HUES64 (cell line): ENCODE measurements at regions not wholly inside any gene's neighbourhood (a gene's known extent, or its start where the extent isn't known, plus 50 kb on each side); places are given as distances from the start of the nearest gene placed in this dataset.
"Not testable (repeated sequence)": the region's sequence is repeated elsewhere in the genome, so short reads cannot be mapped to it uniquely, and the experiment has no call there.

Experiments used
- H3K27ac ChIP-seq: 2 replicates; pipeline ENCODE4 v1.7.0; 2013; ENCODE audit warnings: low read depth, low read length, inconsistent platforms
- H3K27me3 ChIP-seq: 2 replicates; pipeline ENCODE4 v1.6.1; 2013; ENCODE audit warnings: mild to moderate bottlenecking, low read length; ENCODE audit not compliant: insufficient read depth
- H3K36me3 ChIP-seq: 2 replicates; pipeline ENCODE4 v1.6.1; 2013; ENCODE audit warnings: mild to moderate bottlenecking, low read length; ENCODE audit not compliant: insufficient read depth
- H3K4me1 ChIP-seq: 2 replicates; pipeline ENCODE4 v1.6.1; 2013; ENCODE audit warnings: mild to moderate bottlenecking, low read length, moderate library complexity; ENCODE audit not compliant: insufficient read depth
- H3K4me3 ChIP-seq: 2 replicates; pipeline ENCODE4 v1.5.1; 2013; ENCODE audit warnings: mild to moderate bottlenecking, low read length, moderate library complexity
- H3K9ac ChIP-seq: 2 replicates; pipeline ENCODE4 v1.6.1; 2013; ENCODE audit warnings: mild to moderate bottlenecking, low read depth, low read length
- H3K9me3 ChIP-seq: 2 replicates; pipeline ENCODE4 v1.6.1; 2013; ENCODE audit warnings: low read depth, low read length; ENCODE audit not compliant: insufficient read depth
- WGBS: fragments of 150-250, 120-280 bp; methylation state at CpG from one replicate; pipeline ENCODE4 v1.1.7; 2013; ENCODE audit warnings: missing lambda C conversion rate; 5-methylcytosine and 5-hydroxymethylcytosine counted together

DNA sequence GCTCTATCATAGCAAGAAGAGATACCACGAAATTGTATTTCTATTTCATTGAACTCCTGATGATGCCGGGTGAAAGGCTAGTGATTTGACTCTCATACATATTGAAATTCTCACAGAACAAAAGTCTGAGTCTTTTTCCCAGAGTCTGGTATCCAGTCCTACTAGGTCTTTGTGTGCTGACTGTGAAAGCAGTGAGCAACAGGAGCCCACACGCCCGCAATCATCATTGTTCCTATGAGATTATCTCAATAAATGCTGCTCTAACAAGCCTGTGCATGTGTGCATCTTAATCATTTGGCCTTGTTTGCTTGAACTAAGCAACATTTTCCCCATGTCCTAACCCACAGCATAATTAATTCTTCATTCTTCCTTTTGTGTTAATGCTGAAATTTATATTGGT lies 1466.0 kb downstream of the CDH11 start:
- WGBS = 92% methylated on average over 4 of the region's 4 CpGs
- no peaks in the 10 kb centered on the region for H3K4me1 ChIP-seq
- no peaks in the 10 kb centered on the region for H3K9me3 ChIP-seq

GRCh38 chr16:63653044-63653839 lies 1468.6 kb downstream of the CDH11 start:
- 91% methylated on average over 6 of the region's 6 CpGs for WGBS
- no peak overlapping the region for H3K9ac ChIP-seq
- H3K27ac ChIP-seq = no peak overlapping the region
- H3K4me3 ChIP-seq = no peak overlapping the region
- no peaks in the 10 kb centered on the region for H3K4me1 ChIP-seq
- H3K9me3 ChIP-seq = no peaks in the 10 kb centered on the region
- H3K36me3 ChIP-seq = no peaks in the 10 kb centered on the region
- no peaks in the 10 kb centered on the region for H3K27me3 ChIP-seq

More for the DNA sequence above, 1466.0 kb downstream of the CDH11 start:
- Histone ChIP-seq H3K27me3 (no peaks in the 10 kb centered on the region), H3K36me3 (no peaks in the 10 kb centered on the region), H3K4me3 (no peak overlapping the region), H3K9ac (no peak overlapping the region), H3K27ac (no peak overlapping the region)

DNA sequence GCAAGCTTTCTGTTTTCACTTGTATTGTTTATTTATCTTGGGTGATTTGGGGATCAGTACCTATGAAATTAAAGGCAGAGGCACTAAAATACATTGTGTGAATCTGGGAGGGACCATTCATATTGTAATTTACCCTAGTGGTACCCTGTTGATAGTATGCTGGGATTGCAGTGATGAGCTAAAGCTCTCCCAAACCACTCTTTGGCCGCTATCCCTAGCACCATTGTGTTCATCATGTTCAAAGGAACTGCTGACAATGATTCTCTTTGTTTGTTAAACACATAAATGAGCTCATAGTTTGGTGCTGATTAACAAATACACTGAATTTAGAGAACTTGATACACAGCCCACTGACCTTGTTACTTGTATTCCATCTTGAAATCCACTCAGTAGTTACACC lies 1469.8 kb downstream of the CDH11 start:
- Histone ChIP-seq H3K9me3 (no peaks in the 10 kb centered on the region), H3K4me3 (no peak overlapping the region), H3K27me3 (no peaks in the 10 kb centered on the region), H3K36me3 (no peaks in the 10 kb centered on the region), H3K27ac (no peak overlapping the region), H3K9ac (no peak overlapping the region), H3K4me1 (no peaks in the 10 kb centered on the region)
- whole genome bisulfite sequencing = no CpG with 5 or more reads among the region's 1 CpG

DNA sequence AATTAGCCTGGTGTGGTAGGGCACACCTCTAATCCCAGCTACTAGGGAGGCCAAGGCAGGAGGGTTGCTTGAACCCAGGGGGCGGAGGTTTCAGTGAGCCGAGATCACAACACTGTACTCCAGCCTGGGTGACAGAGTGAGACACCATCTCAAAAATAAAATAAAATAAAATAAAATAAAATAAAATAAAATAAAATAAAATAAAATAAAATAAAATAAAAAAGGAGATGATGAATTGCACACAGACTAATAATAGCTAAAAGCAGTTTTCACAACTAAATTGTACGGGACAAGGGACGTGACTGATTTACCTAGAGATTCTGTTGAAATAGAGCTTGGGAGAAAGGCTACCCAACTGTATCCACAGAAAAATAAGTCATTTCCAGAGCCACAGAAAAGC lies 1471.3 kb downstream of the CDH11 start:
- Histone ChIP-seq H3K9ac (no peak overlapping the region), H3K4me3 (no peak overlapping the region)
- WGBS = 95% methylated on average over 2 of the region's 4 CpGs

DNA sequence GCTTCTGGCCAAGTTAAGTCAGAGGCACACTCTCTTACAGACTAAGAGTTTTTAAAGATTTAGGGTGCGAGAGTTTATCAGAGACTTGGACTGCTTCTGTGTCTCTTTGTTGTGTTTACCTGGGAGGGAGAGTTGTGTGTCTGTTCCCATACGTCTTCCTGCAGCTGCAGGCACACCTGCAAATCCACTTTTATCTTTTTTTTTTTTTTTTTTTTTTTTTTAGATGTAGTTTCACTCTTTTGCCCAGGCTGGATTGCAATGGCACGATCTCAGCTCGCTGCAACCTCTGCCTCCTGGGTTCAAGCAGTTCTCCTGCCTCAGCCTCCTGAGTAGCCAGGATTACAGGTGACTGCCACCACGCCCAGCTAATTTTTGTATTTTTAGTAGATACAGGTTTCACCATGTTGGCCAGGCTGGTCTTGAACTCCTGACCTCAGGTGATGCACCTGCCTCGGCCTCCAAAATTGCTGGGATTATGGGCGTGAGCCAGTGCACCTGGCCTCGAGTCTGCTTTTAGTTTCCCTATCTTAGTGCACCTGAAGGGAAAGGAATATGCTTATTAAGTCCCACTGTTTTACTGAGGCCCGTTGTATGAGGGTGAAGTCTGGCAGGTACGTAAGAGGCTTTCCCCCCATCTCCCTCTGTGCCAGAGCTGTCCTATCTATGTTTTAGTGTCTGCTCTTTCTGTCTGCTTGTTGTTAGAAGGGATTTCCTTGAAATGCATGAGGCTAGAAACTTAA lies 1488.0 kb downstream of the CDH11 start:
- not testable (repeated sequence) for H3K27ac ChIP-seq, H3K9me3 ChIP-seq, H3K36me3 ChIP-seq, H3K9ac ChIP-seq, H3K27me3 ChIP-seq, H3K4me3 ChIP-seq, H3K4me1 ChIP-seq
- WGBS = 95% methylated on average over 10 of the region's 10 CpGs

More for the DNA sequence above, 1471.3 kb downstream of the CDH11 start:
- H3K9me3 ChIP-seq = no peaks in the 10 kb centered on the region
- no peak overlapping the region for H3K27ac ChIP-seq
- H3K36me3 ChIP-seq = no peaks in the 10 kb centered on the region
- no peaks in the 10 kb centered on the region for H3K27me3 ChIP-seq
- no peaks in the 10 kb centered on the region for H3K4me1 ChIP-seq

- H3K27ac ChIP-seq = no peak overlapping the region
- H3K27me3 ChIP-seq = no peaks in the 10 kb centered on the region
- H3K36me3 ChIP-seq = no peaks in the 10 kb centered on the region
- H3K9me3 ChIP-seq = 0 out of 2 replicates have a peak, but pooled peaks cover 3% of the 10 kb centered on the region
- H3K4me3 ChIP-seq = no peak overlapping the region
- no peak overlapping the region for H3K9ac ChIP-seq
- peaks cover 22% of the 10 kb centered on the region for H3K4me1 ChIP-seq
These were observed 1492.6 kb downstream of the CDH11 start for GRCh38 chr16:63629272-63629671.

- H3K4me3 ChIP-seq = no peak overlapping the region
- no peak overlapping the region for H3K9ac ChIP-seq
- H3K27ac ChIP-seq = peak overlapping the region; percentile 61; the same call in 1 of the 2 replicates
- H3K4me1 ChIP-seq = peaks cover 23% of the 10 kb centered on the region
- H3K9me3 ChIP-seq = 0 out of 2 replicates have a peak, but pooled peaks cover 3% of the 10 kb centered on the region
- H3K27me3 ChIP-seq = no peaks in the 10 kb centered on the region
- H3K36me3 ChIP-seq = no peaks in the 10 kb centered on the region
These were observed 1493.1 kb downstream of the CDH11 start for GRCh38 chr16:63628812-63629211.

DNA sequence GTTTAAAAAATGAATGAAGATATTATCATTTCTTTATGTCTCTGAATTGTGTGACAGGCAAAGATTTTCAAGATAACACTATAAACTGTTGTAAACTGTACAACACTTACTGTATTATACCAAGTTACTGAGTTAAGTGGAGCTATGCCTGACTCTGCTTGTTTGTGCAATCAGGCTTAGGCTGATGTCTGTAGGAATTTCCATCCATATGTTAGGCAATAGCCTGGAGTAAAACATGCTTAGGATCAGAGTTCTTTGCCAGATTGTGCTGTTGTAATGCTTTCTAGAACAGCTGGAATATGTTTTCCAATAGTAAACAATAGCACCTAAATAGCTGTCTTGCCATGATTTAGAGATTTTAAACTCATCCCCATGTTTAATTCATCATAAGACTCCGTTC lies 1496.7 kb downstream of the CDH11 start:
- Histone ChIP-seq H3K27me3 (no peaks in the 10 kb centered on the region), H3K4me3 (no peak overlapping the region), H3K4me1 (peaks cover 23% of the 10 kb centered on the region), H3K27ac (no peak overlapping the region), H3K9ac (no peak overlapping the region), H3K36me3 (no peaks in the 10 kb centered on the region), H3K9me3 (no peaks in the 10 kb centered on the region)
- no CpG with 5 or more reads among the region's 1 CpG for WGBS

DNA sequence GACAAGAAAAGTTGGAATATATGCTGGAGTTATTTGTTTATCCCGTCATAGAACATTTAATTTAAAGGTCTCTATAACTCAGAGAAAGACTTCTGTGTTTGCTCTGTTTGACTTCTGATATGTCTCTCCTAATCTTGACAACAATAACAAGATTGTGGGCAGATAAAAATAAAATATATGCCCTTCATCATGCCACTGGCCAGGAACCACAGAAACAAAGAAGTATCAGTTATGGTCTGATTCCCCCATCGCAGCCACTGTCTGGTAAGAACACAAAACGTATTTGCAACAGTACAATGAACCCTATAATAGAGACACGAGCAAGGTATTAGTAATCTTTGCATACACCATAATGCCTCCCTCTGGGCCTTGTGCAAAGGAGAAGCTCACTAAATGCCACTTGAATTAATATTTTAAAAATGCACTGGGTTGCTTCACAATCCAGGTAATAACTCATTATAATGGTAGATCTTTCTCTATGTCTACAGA lies 1498.3 kb downstream of the CDH11 start:
- H3K27me3 ChIP-seq = no peaks in the 10 kb centered on the region
- H3K4me1 ChIP-seq = peaks cover 15% of the 10 kb centered on the region
- H3K36me3 ChIP-seq = no peaks in the 10 kb centered on the region
- WGBS = 96% methylated on average over 3 of the region's 4 CpGs
- H3K9me3 ChIP-seq = no peaks in the 10 kb centered on the region
- H3K9ac ChIP-seq = no peak overlapping the region
- no peak overlapping the region for H3K4me3 ChIP-seq
- no peak overlapping the region for H3K27ac ChIP-seq

DNA sequence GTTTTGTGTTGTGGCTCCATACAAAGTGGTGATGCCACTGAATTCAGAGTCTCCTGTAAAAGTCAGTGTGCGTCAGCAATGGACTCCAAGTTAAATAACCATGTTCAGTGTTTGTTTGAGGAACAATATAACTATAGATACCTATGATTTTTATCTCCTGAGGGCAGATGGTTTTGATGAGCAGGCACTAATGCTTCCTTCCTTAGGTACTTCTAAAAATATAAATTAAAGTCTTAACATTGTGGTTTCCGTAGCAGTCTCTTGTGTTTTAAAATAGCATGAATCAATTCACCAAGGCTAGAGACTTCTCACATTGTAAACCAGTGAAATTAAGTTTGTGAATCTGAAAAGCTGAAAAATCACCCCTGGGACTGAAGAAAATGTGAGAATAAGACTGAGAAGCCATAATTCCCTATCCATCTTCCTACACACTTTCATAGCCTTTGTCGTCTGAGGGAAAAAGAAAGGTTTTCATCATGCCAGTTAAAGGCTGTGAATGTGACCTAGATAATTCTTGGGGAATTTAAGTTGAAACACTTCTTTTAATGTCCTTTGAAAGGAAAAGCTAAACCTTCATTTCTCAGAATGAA lies 1502.9 kb downstream of the CDH11 start:
- H3K4me1 ChIP-seq = no peaks in the 10 kb centered on the region
- no peak overlapping the region for H3K27ac ChIP-seq
- WGBS = 100% methylated on average over 1 of the region's 3 CpGs
- no peaks in the 10 kb centered on the region for H3K36me3 ChIP-seq
- H3K9ac ChIP-seq = no peak overlapping the region
- H3K4me3 ChIP-seq = no peak overlapping the region
- H3K9me3 ChIP-seq = no peaks in the 10 kb centered on the region
- peaks cover 16% of the 10 kb centered on the region for H3K27me3 ChIP-seq
